ENCODE measurements at regions not wholly inside any gene's neighbourhood (a gene's known extent, or its start where the extent isn't known, plus 50 kb on each side); places are given as distances from the start of the nearest gene placed in this dataset.

GRCh38 chr4:13238936-13239335 is 245.2 kb downstream of the RAB28 start:
- Histone ChIP-seq H3K4me3 (ENCODE audit: low read length in 2 of 2) (no peak overlapping the region), H3K4me1 (ENCODE audit: control insufficient read depth in 2 of 2, insufficient read depth in 2 of 2, low read length in 2 of 2) (no peaks in the 10 kb centered on the region), H3K27ac (ENCODE audit: low read depth in 1 of 2, low read length in 1 of 2) (no peak overlapping the region), H3K36me3 (ENCODE audit: control insufficient read depth in 2 of 2, insufficient read depth in 2 of 2, low read length in 1 of 2) (no peaks in the 10 kb centered on the region), H3K9me3 (ENCODE audit: control insufficient read depth in 2 of 2, insufficient read depth in 1 of 2, low read length in 1 of 2) (no peaks in the 10 kb centered on the region), H3K27me3 (ENCODE audit: control insufficient read depth in 2 of 2, insufficient read depth in 1 of 2, low read length in 1 of 2) (no peaks in the 10 kb centered on the region)
- DNase-seq (ENCODE audit: low read depth in 6 of 9, low spot score in 9 of 9) = no peak
- 61% methylated on average over 2 of the region's 2 CpGs for WGBS

DNA sequence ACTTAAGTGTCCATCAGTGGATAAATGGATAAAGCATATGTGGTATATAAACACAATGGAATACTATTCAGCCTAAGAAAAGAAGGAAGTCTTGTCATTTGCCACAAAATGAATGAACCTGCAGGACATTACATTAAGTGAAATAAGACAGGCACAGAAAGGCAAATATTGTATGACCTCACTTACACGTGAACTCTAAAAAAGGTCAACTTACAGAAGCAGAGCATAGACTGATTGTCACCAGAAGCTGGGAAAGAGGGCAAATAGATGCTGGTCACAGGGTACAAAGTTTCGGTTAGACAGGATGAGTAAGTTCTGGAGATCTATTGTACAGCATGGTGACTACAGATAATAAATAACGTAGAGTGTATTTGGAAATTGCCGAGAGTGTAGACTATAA is 247.7 kb downstream of the RAB28 start:
- Histone ChIP-seq H3K4me1 (ENCODE audit: control insufficient read depth in 2 of 2, insufficient read depth in 2 of 2, low read length in 2 of 2) (no peaks in the 10 kb centered on the region), H3K36me3 (ENCODE audit: control insufficient read depth in 2 of 2, insufficient read depth in 2 of 2, low read length in 1 of 2) (no peaks in the 10 kb centered on the region), H3K27ac (ENCODE audit: low read depth in 1 of 2, low read length in 1 of 2) (no peak overlapping the region), H3K4me3 (ENCODE audit: low read length in 2 of 2) (no peak overlapping the region), H3K9me3 (ENCODE audit: control insufficient read depth in 2 of 2, insufficient read depth in 1 of 2, low read length in 1 of 2) (no peaks in the 10 kb centered on the region), H3K27me3 (ENCODE audit: control insufficient read depth in 2 of 2, insufficient read depth in 1 of 2, low read length in 1 of 2) (no peaks in the 10 kb centered on the region)
- DNase-seq (ENCODE audit: low read depth in 6 of 9, low spot score in 9 of 9) = no peak
- WGBS = 97% methylated on average over 4 of the region's 4 CpGs

- no peak overlapping the region for H3K27ac ChIP-seq (ENCODE audit: low read depth in 1 of 2, low read length in 1 of 2)
- H3K4me1 ChIP-seq (ENCODE audit: control insufficient read depth in 2 of 2, insufficient read depth in 2 of 2, low read length in 2 of 2) = no peaks in the 10 kb centered on the region
- 93% methylated on average over 1 of the region's 1 CpG for WGBS
- no peaks in the 10 kb centered on the region for H3K27me3 ChIP-seq (ENCODE audit: control insufficient read depth in 2 of 2, insufficient read depth in 1 of 2, low read length in 1 of 2)
- H3K9me3 ChIP-seq (ENCODE audit: control insufficient read depth in 2 of 2, insufficient read depth in 1 of 2, low read length in 1 of 2) = no peaks in the 10 kb centered on the region
- no peak overlapping the region for H3K4me3 ChIP-seq (ENCODE audit: low read length in 2 of 2)
- DNase-seq (ENCODE audit: low read depth in 6 of 9, low spot score in 9 of 9) = no peak
- H3K36me3 ChIP-seq (ENCODE audit: control insufficient read depth in 2 of 2, insufficient read depth in 2 of 2, low read length in 1 of 2) = no peaks in the 10 kb centered on the region
Observed at GRCh38 chr4:13233755-13234154, 250.4 kb downstream of the RAB28 start.

DNA sequence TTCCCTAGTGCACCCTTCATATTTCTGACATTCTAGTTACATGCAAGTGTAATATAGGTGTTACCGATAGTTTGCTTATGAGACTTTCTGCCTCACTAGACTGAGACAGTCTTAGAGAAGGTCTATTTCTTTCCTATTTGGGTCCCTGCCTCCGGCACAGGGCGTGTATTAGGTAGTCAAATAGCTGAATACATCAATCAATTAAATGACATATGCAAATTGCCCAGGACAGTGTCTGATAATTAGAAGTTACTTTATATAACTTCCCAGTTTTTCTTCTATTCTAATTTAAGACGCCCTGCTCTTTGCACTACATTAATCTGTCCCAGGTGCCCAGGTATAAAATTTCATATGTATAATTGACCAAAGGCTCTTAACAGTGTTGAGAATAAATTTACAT is 264.2 kb downstream of the RAB28 start:
- no peak for DNase-seq (ENCODE audit: low read depth in 6 of 9, low spot score in 9 of 9)
- 94% methylated on average over 4 of the region's 4 CpGs for WGBS

DNA sequence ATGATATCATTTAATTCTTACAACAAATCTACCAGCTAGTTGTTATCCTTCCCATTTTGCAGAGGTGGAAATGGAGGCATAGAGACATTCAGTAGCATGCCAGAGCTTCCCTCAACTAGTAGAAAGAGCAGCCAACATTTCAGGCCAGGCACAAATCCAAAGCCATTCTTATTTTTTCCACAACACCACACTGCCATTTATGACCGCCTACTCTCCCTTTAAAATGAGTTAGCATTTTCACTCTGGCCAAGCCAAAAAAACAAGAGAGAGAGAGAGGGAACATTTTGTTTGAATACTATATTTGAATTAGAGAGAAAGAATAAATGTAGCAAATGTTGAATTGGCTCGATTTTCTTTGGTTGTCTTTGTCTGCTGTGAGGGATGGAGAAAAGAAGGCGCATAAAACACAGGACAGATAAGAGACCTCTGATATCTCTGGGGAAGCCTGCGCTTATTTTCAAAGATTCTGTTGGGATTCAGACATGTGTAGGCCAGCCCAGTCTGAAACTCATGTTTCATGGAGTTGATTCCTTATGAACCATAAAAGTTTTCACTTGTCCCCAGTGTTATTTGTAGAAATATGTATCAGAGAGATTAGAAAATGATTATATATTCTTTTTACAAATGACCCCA is 265.7 kb downstream of the RAB28 start:
- no peak for DNase-seq (ENCODE audit: low read depth in 6 of 9, low spot score in 9 of 9)
- Histone ChIP-seq H3K27ac (ENCODE audit: low read depth in 1 of 2, low read length in 1 of 2) (no peak overlapping the region), H3K4me3 (ENCODE audit: low read length in 2 of 2) (no peak overlapping the region), H3K4me1 (ENCODE audit: control insufficient read depth in 2 of 2, insufficient read depth in 2 of 2, low read length in 2 of 2) (no peaks in the 10 kb centered on the region), H3K36me3 (ENCODE audit: control insufficient read depth in 2 of 2, insufficient read depth in 2 of 2, low read length in 1 of 2) (no peaks in the 10 kb centered on the region), H3K27me3 (ENCODE audit: control insufficient read depth in 2 of 2, insufficient read depth in 1 of 2, low read length in 1 of 2) (no peaks in the 10 kb centered on the region), H3K9me3 (ENCODE audit: control insufficient read depth in 2 of 2, insufficient read depth in 1 of 2, low read length in 1 of 2) (no peaks in the 10 kb centered on the region)
- 92% methylated on average over 4 of the region's 4 CpGs for WGBS

More for the DNA sequence above, 264.2 kb downstream of the RAB28 start:
- Histone ChIP-seq H3K9me3 (ENCODE audit: control insufficient read depth in 2 of 2, insufficient read depth in 1 of 2, low read length in 1 of 2) (no peaks in the 10 kb centered on the region), H3K27ac (ENCODE audit: low read depth in 1 of 2, low read length in 1 of 2) (no peak overlapping the region), H3K4me1 (ENCODE audit: control insufficient read depth in 2 of 2, insufficient read depth in 2 of 2, low read length in 2 of 2) (no peaks in the 10 kb centered on the region), H3K27me3 (ENCODE audit: control insufficient read depth in 2 of 2, insufficient read depth in 1 of 2, low read length in 1 of 2) (no peaks in the 10 kb centered on the region), H3K4me3 (ENCODE audit: low read length in 2 of 2) (no peak overlapping the region), H3K36me3 (ENCODE audit: control insufficient read depth in 2 of 2, insufficient read depth in 2 of 2, low read length in 1 of 2) (no peaks in the 10 kb centered on the region)

GRCh38 chr4:13215560-13215959 is 268.6 kb downstream of the RAB28 start:
- 95% methylated on average over 5 of the region's 5 CpGs for WGBS
- H3K9me3 ChIP-seq (ENCODE audit: control insufficient read depth in 2 of 2, insufficient read depth in 1 of 2, low read length in 1 of 2) = no peaks in the 10 kb centered on the region

GRCh38 chr4:13212936-13213335 is 271.2 kb downstream of the RAB28 start:
- Histone ChIP-seq H3K27me3 (ENCODE audit: control insufficient read depth in 2 of 2, insufficient read depth in 1 of 2, low read length in 1 of 2) (no peaks in the 10 kb centered on the region), H3K27ac (ENCODE audit: low read depth in 1 of 2, low read length in 1 of 2) (no peak overlapping the region), H3K36me3 (ENCODE audit: control insufficient read depth in 2 of 2, insufficient read depth in 2 of 2, low read length in 1 of 2) (no peaks in the 10 kb centered on the region), H3K9me3 (ENCODE audit: control insufficient read depth in 2 of 2, insufficient read depth in 1 of 2, low read length in 1 of 2) (no peaks in the 10 kb centered on the region), H3K4me3 (ENCODE audit: low read length in 2 of 2) (no peak overlapping the region), H3K4me1 (ENCODE audit: control insufficient read depth in 2 of 2, insufficient read depth in 2 of 2, low read length in 2 of 2) (no peaks in the 10 kb centered on the region)
- 89% methylated on average over 1 of the region's 1 CpG for WGBS
- DNase-seq (ENCODE audit: low read depth in 6 of 9, low spot score in 9 of 9) = no peak

More at GRCh38 chr4:13215560-13215959, 268.6 kb downstream of the RAB28 start:
- Histone ChIP-seq H3K27me3 (ENCODE audit: control insufficient read depth in 2 of 2, insufficient read depth in 1 of 2, low read length in 1 of 2) (no peaks in the 10 kb centered on the region), H3K36me3 (ENCODE audit: control insufficient read depth in 2 of 2, insufficient read depth in 2 of 2, low read length in 1 of 2) (no peaks in the 10 kb centered on the region), H3K27ac (ENCODE audit: low read depth in 1 of 2, low read length in 1 of 2) (no peak overlapping the region), H3K4me1 (ENCODE audit: control insufficient read depth in 2 of 2, insufficient read depth in 2 of 2, low read length in 2 of 2) (no peaks in the 10 kb centered on the region), H3K4me3 (ENCODE audit: low read length in 2 of 2) (no peak overlapping the region)
- no peak for DNase-seq (ENCODE audit: low read depth in 6 of 9, low spot score in 9 of 9)

DNA sequence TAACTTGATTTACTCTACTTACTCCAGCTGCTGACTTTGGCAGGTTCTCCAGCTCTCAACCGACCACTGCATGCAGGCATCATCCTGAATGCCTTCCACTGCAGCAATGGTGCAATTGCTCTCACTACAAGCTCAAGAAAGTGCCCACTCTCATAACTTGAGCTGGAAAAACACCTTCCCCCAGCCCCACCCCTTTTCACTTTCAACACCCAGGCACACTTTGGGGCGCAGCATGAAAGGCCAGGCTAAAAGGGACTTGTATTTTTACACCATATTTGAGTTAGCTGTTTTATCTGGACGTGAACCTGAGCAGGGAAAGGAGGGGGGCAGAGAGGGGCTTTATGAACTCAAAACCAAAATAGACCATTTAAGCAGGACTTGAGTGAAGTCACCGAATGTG is 274.5 kb downstream of the RAB28 start:
- no peaks in the 10 kb centered on the region for H3K4me1 ChIP-seq (ENCODE audit: control insufficient read depth in 2 of 2, insufficient read depth in 2 of 2, low read length in 2 of 2)

DNA sequence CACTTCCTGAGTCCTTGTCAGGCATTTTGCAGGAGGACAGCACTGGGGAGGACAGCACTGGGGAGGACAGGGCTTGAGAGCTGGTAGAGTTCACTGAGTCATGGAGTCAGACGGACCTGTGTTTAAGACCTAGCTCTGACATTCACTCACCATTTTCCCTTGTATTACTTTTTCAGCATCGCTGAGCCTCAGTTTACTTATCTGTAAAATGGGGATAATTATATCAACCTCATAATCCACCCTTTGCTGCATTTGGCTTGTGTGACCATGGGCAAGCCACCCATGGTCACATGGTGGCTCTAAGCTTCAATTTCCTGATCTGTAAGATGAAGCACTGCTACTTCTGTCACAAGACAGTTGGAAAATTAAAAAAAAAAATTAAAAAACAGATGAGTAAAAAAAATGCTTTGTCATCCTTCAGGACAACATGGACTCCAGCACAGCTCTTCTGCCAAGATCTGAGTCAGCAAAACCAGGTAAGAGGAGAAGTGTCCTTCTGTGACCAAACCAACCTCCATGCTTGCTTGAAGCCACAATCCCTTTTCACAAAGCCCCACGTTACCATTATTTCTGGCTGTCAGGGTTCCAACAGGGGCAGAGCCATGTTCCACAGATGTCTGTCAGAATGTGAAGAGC is 275.5 kb downstream of the RAB28 start:
- no peaks in the 10 kb centered on the region for H3K9me3 ChIP-seq (ENCODE audit: control insufficient read depth in 2 of 2, insufficient read depth in 1 of 2, low read length in 1 of 2)
- no peaks in the 10 kb centered on the region for H3K27me3 ChIP-seq (ENCODE audit: control insufficient read depth in 2 of 2, insufficient read depth in 1 of 2, low read length in 1 of 2)
- no peaks in the 10 kb centered on the region for H3K4me1 ChIP-seq (ENCODE audit: control insufficient read depth in 2 of 2, insufficient read depth in 2 of 2, low read length in 2 of 2)
- H3K4me3 ChIP-seq (ENCODE audit: low read length in 2 of 2) = no peak overlapping the region
- 95% methylated on average over 3 of the region's 3 CpGs for WGBS
- H3K36me3 ChIP-seq (ENCODE audit: control insufficient read depth in 2 of 2, insufficient read depth in 2 of 2, low read length in 1 of 2) = no peaks in the 10 kb centered on the region
- no peak overlapping the region for H3K27ac ChIP-seq (ENCODE audit: low read depth in 1 of 2, low read length in 1 of 2)
- DNase-seq (ENCODE audit: low read depth in 6 of 9, low spot score in 9 of 9) = no peak

More for the DNA sequence above, 274.5 kb downstream of the RAB28 start:
- 84% methylated on average over 4 of the region's 4 CpGs for WGBS
- H3K27ac ChIP-seq (ENCODE audit: low read depth in 1 of 2, low read length in 1 of 2) = no peak overlapping the region
- H3K4me3 ChIP-seq (ENCODE audit: low read length in 2 of 2) = no peak overlapping the region
- no peaks in the 10 kb centered on the region for H3K27me3 ChIP-seq (ENCODE audit: control insufficient read depth in 2 of 2, insufficient read depth in 1 of 2, low read length in 1 of 2)
- no peaks in the 10 kb centered on the region for H3K9me3 ChIP-seq (ENCODE audit: control insufficient read depth in 2 of 2, insufficient read depth in 1 of 2, low read length in 1 of 2)
- no peaks in the 10 kb centered on the region for H3K36me3 ChIP-seq (ENCODE audit: control insufficient read depth in 2 of 2, insufficient read depth in 2 of 2, low read length in 1 of 2)
- DNase-seq (ENCODE audit: low read depth in 6 of 9, low spot score in 9 of 9) = no peak
